ENCODE measurements at regions not wholly inside any gene's neighbourhood (a gene's known extent, or its start where the extent isn't known, plus 50 kb on each side); places are given as distances from the start of the nearest gene placed in this dataset.

GRCh38 chr15:58274885-58275284 lies 136.7 kb downstream of the AQP9 start:
- no peak for TF ChIP-seq CTCF (conservative IDR thresholded peaks at IDR 0.05)
- no peak overlapping the region for H3K27ac ChIP-seq

GRCh38 chr15:58275785-58276184 lies 137.6 kb downstream of the AQP9 start:
- H3K27ac ChIP-seq, result no peak overlapping the region
- TF ChIP-seq CTCF (conservative IDR thresholded peaks at IDR 0.05), result no peak

GRCh38 chr15:58276924-58277323 lies 138.7 kb downstream of the AQP9 start:
- no peak for TF ChIP-seq CTCF (conservative IDR thresholded peaks at IDR 0.05)
- H3K27ac ChIP-seq, result no peak overlapping the region

GRCh38 chr15:58277333-58277732 lies 139.2 kb downstream of the AQP9 start:
- no peak overlapping the region for H3K27ac ChIP-seq
- no peak for TF ChIP-seq CTCF (conservative IDR thresholded peaks at IDR 0.05)

- no peak overlapping the region for H3K27ac ChIP-seq
- no peak for TF ChIP-seq CTCF (conservative IDR thresholded peaks at IDR 0.05)
These were observed 140.9 kb downstream of the AQP9 start for GRCh38 chr15:58279106-58279505.

GRCh38 chr15:58279654-58280053 lies 141.5 kb downstream of the AQP9 start:
- no peak for TF ChIP-seq CTCF (conservative IDR thresholded peaks at IDR 0.05)
- no peak overlapping the region for H3K27ac ChIP-seq

- TF ChIP-seq CTCF (conservative IDR thresholded peaks at IDR 0.05), result no peak
- no peak overlapping the region for H3K27ac ChIP-seq
These were observed 144.0 kb downstream of the AQP9 start for GRCh38 chr15:58282060-58282708.

Data from VCaP (cell line).